ENCODE measurements at regions not wholly inside any gene's neighbourhood (a gene's known extent, or its start where the extent isn't known, plus 50 kb on each side); places are given as distances from the start of the nearest gene placed in this dataset.

GRCh38 chr7:33854801-33855350, 50.5 kb upstream of the BMPER start:
- peak; percentile 85 for DNase-seq

Measured in fibroblast of skin of back (primary cell).